Type B pancreatic cell (in vitro differentiated cells): ENCODE measurements at regions not wholly inside any gene's neighbourhood (a gene's known extent, or its start where the extent isn't known, plus 50 kb on each side); places are given as distances from the start of the nearest gene placed in this dataset.
A peak's percentile ranks its signal among the peaks of the same experiment; 100 is the strongest.

Experiments used
- DNase-seq: peaks from one replicate; pipeline ENCODE4 v3.0.0; 2021; ENCODE audit warnings: mixed read lengths; ENCODE audit not compliant: unreplicated experiment; ENCODE audit errors: extremely low spot score
- H3K27ac Mint-ChIP-seq: 2 replicates; pipeline ENCODE4 v1.8.0; 2021; ENCODE audit warnings: mild to moderate bottlenecking, mixed read lengths
- H3K27me3 Mint-ChIP-seq: 2 replicates; pipeline ENCODE4 v1.8.0; 2021; ENCODE audit warnings: mixed read lengths
- H3K36me3 Mint-ChIP-seq: 2 replicates; pipeline ENCODE4 v1.8.0; 2021; ENCODE audit warnings: mixed read lengths
- H3K4me1 Mint-ChIP-seq: one replicate; pipeline ENCODE4 v1.8.0; 2021; ENCODE audit warnings: mixed read lengths; ENCODE audit not compliant: unreplicated experiment
- H3K4me3 Mint-ChIP-seq: 2 replicates; pipeline ENCODE4 v1.8.0; 2021; ENCODE audit warnings: mild to moderate bottlenecking, mixed read lengths
- H3K9me3 Mint-ChIP-seq: 2 replicates; pipeline ENCODE4 v1.8.0; 2021; ENCODE audit warnings: mixed read lengths
- TF ChIP-seq, protein P1 (sequence below): fragments of 200-600 bp; sonication (generic); conservative IDR thresholded peaks from 2 replicates; pipeline ENCODE4 v1.5.0; 2021; ENCODE audit warnings: antibody characterized with exemption, mild to moderate bottlenecking

DNA sequence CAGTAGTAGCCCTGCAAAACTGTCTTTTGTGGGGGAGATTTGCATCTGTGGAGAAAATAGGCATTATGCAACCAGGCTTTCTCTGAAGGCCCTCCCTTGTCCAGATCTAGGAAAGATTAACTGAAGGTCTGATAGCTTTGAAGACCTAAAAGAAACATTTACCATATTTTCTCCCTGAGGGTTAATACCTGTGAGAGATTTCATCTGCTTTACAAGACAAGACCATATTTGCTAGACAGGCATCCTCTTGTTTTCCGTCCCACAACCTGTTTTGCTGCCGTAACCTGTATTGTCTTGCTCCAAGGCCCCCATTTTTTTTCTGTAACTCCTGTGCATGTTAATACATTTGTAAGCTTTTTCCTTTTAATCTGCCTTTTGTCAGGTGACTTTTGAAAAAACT, 1985.2 kb upstream of the CDH9 start:
- Mint-ChIP-seq H3K4me1 (no peaks in the 10 kb centered on the region), H3K27ac (no peak overlapping the region), H3K27me3 (peaks cover 19% of the 10 kb centered on the region), H3K36me3 (no peaks in the 10 kb centered on the region), H3K9me3 (no peaks in the 10 kb centered on the region), H3K4me3 (no peak overlapping the region)
- TF ChIP-seq, protein P1, sequence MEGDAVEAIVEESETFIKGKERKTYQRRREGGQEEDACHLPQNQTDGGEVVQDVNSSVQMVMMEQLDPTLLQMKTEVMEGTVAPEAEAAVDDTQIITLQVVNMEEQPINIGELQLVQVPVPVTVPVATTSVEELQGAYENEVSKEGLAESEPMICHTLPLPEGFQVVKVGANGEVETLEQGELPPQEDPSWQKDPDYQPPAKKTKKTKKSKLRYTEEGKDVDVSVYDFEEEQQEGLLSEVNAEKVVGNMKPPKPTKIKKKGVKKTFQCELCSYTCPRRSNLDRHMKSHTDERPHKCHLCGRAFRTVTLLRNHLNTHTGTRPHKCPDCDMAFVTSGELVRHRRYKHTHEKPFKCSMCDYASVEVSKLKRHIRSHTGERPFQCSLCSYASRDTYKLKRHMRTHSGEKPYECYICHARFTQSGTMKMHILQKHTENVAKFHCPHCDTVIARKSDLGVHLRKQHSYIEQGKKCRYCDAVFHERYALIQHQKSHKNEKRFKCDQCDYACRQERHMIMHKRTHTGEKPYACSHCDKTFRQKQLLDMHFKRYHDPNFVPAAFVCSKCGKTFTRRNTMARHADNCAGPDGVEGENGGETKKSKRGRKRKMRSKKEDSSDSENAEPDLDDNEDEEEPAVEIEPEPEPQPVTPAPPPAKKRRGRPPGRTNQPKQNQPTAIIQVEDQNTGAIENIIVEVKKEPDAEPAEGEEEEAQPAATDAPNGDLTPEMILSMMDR, result no peak
- DNase-seq, result no peak

DNA sequence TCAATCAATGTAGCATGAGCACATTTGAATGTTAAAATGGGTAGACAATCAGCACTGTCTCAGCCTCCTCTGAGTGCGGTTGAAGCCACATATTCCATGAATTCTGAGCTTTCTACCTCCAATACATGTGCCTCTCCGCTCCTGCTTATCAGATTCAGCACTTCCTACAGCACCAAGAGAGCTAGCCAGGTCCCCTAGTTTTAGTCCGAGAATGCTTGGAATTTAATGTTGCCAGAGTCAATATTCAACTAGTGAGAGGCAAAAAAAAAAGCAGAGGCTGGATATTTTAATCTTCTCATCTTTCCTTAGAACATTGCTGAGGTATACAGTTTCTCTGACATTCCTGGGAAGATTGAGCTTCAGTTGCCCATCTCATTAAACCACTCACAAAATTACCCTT, 1979.1 kb upstream of the CDH9 start:
- Mint-ChIP-seq H3K4me3 (no peak overlapping the region), H3K36me3 (no peaks in the 10 kb centered on the region), H3K27me3 (peaks cover 28% of the 10 kb centered on the region), H3K27ac (no peak overlapping the region), H3K4me1 (no peaks in the 10 kb centered on the region), H3K9me3 (no peaks in the 10 kb centered on the region)
- DNase-seq, result no peak
- TF ChIP-seq, protein P1, result no peak

DNA sequence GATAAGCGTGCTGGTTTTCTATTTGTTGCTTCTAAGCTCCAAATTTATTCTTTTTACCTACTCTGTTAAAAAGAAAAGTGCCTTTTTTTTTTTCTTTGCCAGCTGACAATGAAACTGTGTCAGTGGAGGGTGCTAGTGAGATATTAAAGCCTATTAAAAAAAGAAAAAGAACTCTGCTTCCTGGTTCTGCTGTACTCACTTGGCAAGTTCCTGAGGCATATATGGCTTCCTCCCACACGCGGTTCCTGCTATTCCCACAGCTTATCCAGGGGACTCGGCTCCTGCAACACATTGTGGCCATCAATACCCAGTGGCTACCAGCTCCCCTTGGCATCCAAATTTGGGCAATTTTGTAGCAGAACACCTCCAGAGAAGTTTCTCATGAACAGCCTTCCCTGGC, 1977.7 kb upstream of the CDH9 start:
- Mint-ChIP-seq H3K36me3 (no peaks in the 10 kb centered on the region), H3K9me3 (no peaks in the 10 kb centered on the region), H3K27ac (no peak overlapping the region), H3K4me3 (no peak overlapping the region), H3K4me1 (no peaks in the 10 kb centered on the region), H3K27me3 (peaks cover 23% of the 10 kb centered on the region)
- TF ChIP-seq, protein P1, result no peak
- no peak for DNase-seq

DNA sequence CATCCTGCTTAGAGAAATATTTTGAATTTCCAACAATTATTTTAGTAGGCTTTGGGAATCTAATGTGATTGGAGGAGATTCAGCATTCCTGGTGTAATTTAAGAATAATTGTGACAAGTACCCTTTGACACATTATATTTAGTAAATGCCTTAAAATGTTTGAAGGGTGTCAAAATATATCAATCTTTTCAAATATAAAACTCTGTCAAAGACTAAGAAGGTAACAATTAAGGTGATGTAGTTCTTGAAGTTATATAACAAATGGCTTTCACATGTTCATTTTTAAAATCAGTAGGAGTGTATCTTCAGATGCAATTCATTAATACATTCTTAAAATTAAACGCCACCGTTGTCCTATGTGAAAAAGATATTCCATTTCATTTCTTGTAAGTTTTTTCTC, 1977.1 kb upstream of the CDH9 start:
- Mint-ChIP-seq H3K4me1 (no peaks in the 10 kb centered on the region), H3K27ac (no peak overlapping the region), H3K36me3 (no peaks in the 10 kb centered on the region), H3K9me3 (no peaks in the 10 kb centered on the region), H3K27me3 (peaks cover 18% of the 10 kb centered on the region), H3K4me3 (no peak overlapping the region)
- TF ChIP-seq, protein P1, result no peak
- no peak for DNase-seq

DNA sequence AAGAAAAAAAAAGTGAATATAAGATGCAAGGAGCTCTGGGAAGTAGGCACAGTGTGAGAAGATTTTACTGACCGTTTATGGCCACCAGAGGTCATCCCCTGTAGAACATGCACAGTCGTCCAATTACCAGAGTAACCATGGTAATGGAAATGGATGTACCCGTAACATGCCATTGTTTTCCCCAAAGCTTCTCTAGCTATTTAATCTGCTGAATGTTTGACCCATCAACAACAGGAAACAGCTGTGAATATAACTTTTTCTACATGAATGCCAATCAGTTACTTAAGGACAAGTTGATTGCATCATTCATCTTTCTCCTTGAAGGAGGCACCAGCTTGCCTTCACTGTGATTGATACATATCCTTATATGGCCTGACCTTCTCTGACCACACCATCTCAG, 1967.0 kb upstream of the CDH9 start:
- Mint-ChIP-seq H3K9me3 (no peaks in the 10 kb centered on the region), H3K27ac (no peak overlapping the region), H3K36me3 (no peaks in the 10 kb centered on the region), H3K27me3 (peaks cover 4% of the 10 kb centered on the region), H3K4me1 (no peaks in the 10 kb centered on the region), H3K4me3 (no peak overlapping the region)
- TF ChIP-seq, protein P1, result peak; percentile 58
- DNase-seq, result no peak

DNA sequence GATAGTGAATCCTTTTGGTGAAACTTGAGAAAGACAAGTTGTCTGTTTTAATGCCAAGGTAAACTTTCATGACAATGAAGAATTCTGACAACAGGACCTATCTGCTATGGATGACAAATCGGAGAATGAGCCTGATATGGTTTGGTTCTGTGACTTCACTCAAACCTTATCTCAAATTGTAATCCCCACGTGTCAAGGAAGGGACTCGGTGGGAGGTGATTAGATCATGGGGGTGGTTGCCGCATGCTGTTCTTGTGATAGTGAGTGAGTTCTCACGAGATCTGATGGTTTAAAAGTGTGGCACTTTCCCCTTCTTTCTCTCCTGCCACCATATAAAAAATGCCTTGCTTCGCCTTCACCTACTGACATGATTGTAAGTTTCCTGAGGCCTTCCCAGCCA, 1964.1 kb upstream of the CDH9 start:
- Mint-ChIP-seq H3K4me1 (no peaks in the 10 kb centered on the region), H3K27me3 (no peaks in the 10 kb centered on the region), H3K36me3 (no peaks in the 10 kb centered on the region), H3K4me3 (no peak overlapping the region), H3K9me3 (no peaks in the 10 kb centered on the region), H3K27ac (no peak overlapping the region)
- no peak for DNase-seq
- TF ChIP-seq, protein P1, result no peak
